ENCODE measurements at regions not wholly inside any gene's neighbourhood (a gene's known extent, or its start where the extent isn't known, plus 50 kb on each side); places are given as distances from the start of the nearest gene placed in this dataset.
"Not testable (repeated sequence)": the region's sequence is repeated elsewhere in the genome, so short reads cannot be mapped to it uniquely, and the experiment has no call there.

- TF ChIP-seq, protein P1, sequence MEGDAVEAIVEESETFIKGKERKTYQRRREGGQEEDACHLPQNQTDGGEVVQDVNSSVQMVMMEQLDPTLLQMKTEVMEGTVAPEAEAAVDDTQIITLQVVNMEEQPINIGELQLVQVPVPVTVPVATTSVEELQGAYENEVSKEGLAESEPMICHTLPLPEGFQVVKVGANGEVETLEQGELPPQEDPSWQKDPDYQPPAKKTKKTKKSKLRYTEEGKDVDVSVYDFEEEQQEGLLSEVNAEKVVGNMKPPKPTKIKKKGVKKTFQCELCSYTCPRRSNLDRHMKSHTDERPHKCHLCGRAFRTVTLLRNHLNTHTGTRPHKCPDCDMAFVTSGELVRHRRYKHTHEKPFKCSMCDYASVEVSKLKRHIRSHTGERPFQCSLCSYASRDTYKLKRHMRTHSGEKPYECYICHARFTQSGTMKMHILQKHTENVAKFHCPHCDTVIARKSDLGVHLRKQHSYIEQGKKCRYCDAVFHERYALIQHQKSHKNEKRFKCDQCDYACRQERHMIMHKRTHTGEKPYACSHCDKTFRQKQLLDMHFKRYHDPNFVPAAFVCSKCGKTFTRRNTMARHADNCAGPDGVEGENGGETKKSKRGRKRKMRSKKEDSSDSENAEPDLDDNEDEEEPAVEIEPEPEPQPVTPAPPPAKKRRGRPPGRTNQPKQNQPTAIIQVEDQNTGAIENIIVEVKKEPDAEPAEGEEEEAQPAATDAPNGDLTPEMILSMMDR (IDR thresholded peaks at IDR 0.05; ENCODE audit: low read depth, low read length): peak; percentile 34
- H3K9me3 ChIP-seq (ENCODE audit: insufficient read depth, low read length); H3K36me3 ChIP-seq (replicated peaks; ENCODE audit: low read depth, low read length); H4K20me1 ChIP-seq (ENCODE audit: insufficient read depth, low read length); H2AFZ ChIP-seq (ENCODE audit: low read depth, low read length); H3K27me3 ChIP-seq (ENCODE audit: low read depth, low read length); H3K4me2 ChIP-seq (ENCODE audit: low read length); H3K4me3 ChIP-seq (ENCODE audit: low read length); H3K4me1 ChIP-seq (ENCODE audit: low read length); H3K79me2 ChIP-seq (ENCODE audit: low read length); H3K9ac ChIP-seq (ENCODE audit: low read length); H3K27ac ChIP-seq (ENCODE audit: low read length): not testable (repeated sequence)
Observed at GRCh38 chr11:49702121-49702520, 250.1 kb upstream of the OR4C13 start.

GRCh38 chr11:49750447-49750846 lies 201.7 kb upstream of the OR4C13 start:
- not testable (repeated sequence) for H3K9me3 ChIP-seq (ENCODE audit: insufficient read depth, low read length); H3K9ac ChIP-seq (ENCODE audit: low read length); H3K4me3 ChIP-seq (ENCODE audit: low read length); H3K4me2 ChIP-seq (ENCODE audit: low read length); H3K79me2 ChIP-seq (ENCODE audit: low read length); H3K27me3 ChIP-seq (ENCODE audit: low read depth, low read length); H3K27ac ChIP-seq (ENCODE audit: low read length); H3K36me3 ChIP-seq (replicated peaks; ENCODE audit: low read depth, low read length); H4K20me1 ChIP-seq (ENCODE audit: insufficient read depth, low read length); H2AFZ ChIP-seq (ENCODE audit: low read depth, low read length)
- H3K4me1 ChIP-seq (ENCODE audit: low read length): peaks cover 11% of the 10 kb centered on the region

GRCh38 chr11:49750960-49751359 lies 201.2 kb upstream of the OR4C13 start:
- not testable (repeated sequence) for H3K27me3 ChIP-seq (ENCODE audit: low read depth, low read length); H3K79me2 ChIP-seq (ENCODE audit: low read length); H4K20me1 ChIP-seq (ENCODE audit: insufficient read depth, low read length); H3K4me3 ChIP-seq (ENCODE audit: low read length); H2AFZ ChIP-seq (ENCODE audit: low read depth, low read length); H3K9me3 ChIP-seq (ENCODE audit: insufficient read depth, low read length); H3K27ac ChIP-seq (ENCODE audit: low read length); H3K36me3 ChIP-seq (replicated peaks; ENCODE audit: low read depth, low read length); H3K4me2 ChIP-seq (ENCODE audit: low read length); H3K9ac ChIP-seq (ENCODE audit: low read length)
- peaks cover 11% of the 10 kb centered on the region for H3K4me1 ChIP-seq (ENCODE audit: low read length)

- not testable (repeated sequence) for H2AFZ ChIP-seq (ENCODE audit: low read depth, low read length); H3K9me3 ChIP-seq (ENCODE audit: insufficient read depth, low read length); H3K27me3 ChIP-seq (ENCODE audit: low read depth, low read length); H3K27ac ChIP-seq (ENCODE audit: low read length); H3K4me2 ChIP-seq (ENCODE audit: low read length); H3K79me2 ChIP-seq (ENCODE audit: low read length); H3K4me3 ChIP-seq (ENCODE audit: low read length); H3K36me3 ChIP-seq (replicated peaks; ENCODE audit: low read depth, low read length); H4K20me1 ChIP-seq (ENCODE audit: insufficient read depth, low read length); H3K4me1 ChIP-seq (ENCODE audit: low read length); H3K9ac ChIP-seq (ENCODE audit: low read length)
Observed at GRCh38 chr11:49780791-49781190, 171.4 kb upstream of the OR4C13 start.

GRCh38 chr11:49782000-49782399 lies 170.2 kb upstream of the OR4C13 start:
- not testable (repeated sequence) for H4K20me1 ChIP-seq (ENCODE audit: insufficient read depth, low read length); H3K4me1 ChIP-seq (ENCODE audit: low read length); H3K27me3 ChIP-seq (ENCODE audit: low read depth, low read length); H3K36me3 ChIP-seq (replicated peaks; ENCODE audit: low read depth, low read length); H2AFZ ChIP-seq (ENCODE audit: low read depth, low read length); H3K79me2 ChIP-seq (ENCODE audit: low read length); H3K4me2 ChIP-seq (ENCODE audit: low read length); H3K27ac ChIP-seq (ENCODE audit: low read length); H3K9ac ChIP-seq (ENCODE audit: low read length); H3K9me3 ChIP-seq (ENCODE audit: insufficient read depth, low read length); H3K4me3 ChIP-seq (ENCODE audit: low read length)

- not testable (repeated sequence) for H3K36me3 ChIP-seq (replicated peaks; ENCODE audit: low read depth, low read length)
Observed at GRCh38 chr11:49783841-49784240, 168.3 kb upstream of the OR4C13 start.

GRCh38 chr11:49789787-49790186 lies 162.4 kb upstream of the OR4C13 start:
- H3K9ac ChIP-seq (ENCODE audit: low read length): not testable (repeated sequence)

More at GRCh38 chr11:49783841-49784240, 168.3 kb upstream of the OR4C13 start:
- not testable (repeated sequence) for H3K9ac ChIP-seq (ENCODE audit: low read length); H3K27ac ChIP-seq (ENCODE audit: low read length); H3K4me3 ChIP-seq (ENCODE audit: low read length); H3K27me3 ChIP-seq (ENCODE audit: low read depth, low read length); H3K4me2 ChIP-seq (ENCODE audit: low read length); H2AFZ ChIP-seq (ENCODE audit: low read depth, low read length); H4K20me1 ChIP-seq (ENCODE audit: insufficient read depth, low read length); H3K4me1 ChIP-seq (ENCODE audit: low read length); H3K9me3 ChIP-seq (ENCODE audit: insufficient read depth, low read length); H3K79me2 ChIP-seq (ENCODE audit: low read length)

DNA sequence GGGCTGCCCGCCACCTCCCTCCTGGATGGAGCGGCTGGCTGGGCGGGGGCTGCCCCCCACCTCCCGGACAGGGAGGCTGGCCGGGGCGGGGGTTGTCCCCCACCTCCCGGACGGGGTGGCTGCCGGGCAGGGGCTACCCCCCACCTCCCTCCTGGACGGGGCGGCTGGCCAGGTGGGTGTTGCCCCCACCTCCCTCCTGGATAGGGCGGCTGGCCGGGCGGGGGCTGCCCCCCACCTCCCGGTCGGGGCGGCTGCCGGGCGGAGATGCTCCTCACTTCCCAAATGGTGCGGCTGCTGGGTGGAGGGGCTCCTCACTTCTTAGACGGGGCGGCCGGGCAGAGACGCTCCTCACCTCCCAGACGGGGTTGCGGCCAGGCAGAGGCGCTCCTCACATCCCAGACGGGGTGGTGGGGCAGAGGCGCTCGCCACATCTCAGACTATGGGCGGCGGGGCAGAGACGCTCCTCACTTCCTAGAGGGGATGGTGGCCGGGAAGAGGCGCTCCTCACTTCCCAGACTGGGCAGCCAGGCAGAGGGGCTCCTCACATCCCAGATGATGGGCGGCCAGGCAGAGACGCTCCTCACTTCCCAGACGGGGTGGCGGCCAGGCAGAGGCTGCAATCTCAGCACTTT lies 153.9 kb upstream of the OR4C13 start:
- not testable (repeated sequence) for H3K36me3 ChIP-seq (replicated peaks; ENCODE audit: low read depth, low read length); H3K9me3 ChIP-seq (ENCODE audit: insufficient read depth, low read length); H3K27me3 ChIP-seq (ENCODE audit: low read depth, low read length); H3K4me3 ChIP-seq (ENCODE audit: low read length); H3K9ac ChIP-seq (ENCODE audit: low read length); H3K4me1 ChIP-seq (ENCODE audit: low read length); H3K79me2 ChIP-seq (ENCODE audit: low read length); H4K20me1 ChIP-seq (ENCODE audit: insufficient read depth, low read length); H3K27ac ChIP-seq (ENCODE audit: low read length); H3K4me2 ChIP-seq (ENCODE audit: low read length); H2AFZ ChIP-seq (ENCODE audit: low read depth, low read length)

More at GRCh38 chr11:49789787-49790186, 162.4 kb upstream of the OR4C13 start:
- H3K9me3 ChIP-seq (ENCODE audit: insufficient read depth, low read length); H3K4me3 ChIP-seq (ENCODE audit: low read length); H2AFZ ChIP-seq (ENCODE audit: low read depth, low read length); H3K27me3 ChIP-seq (ENCODE audit: low read depth, low read length); H3K4me2 ChIP-seq (ENCODE audit: low read length); H4K20me1 ChIP-seq (ENCODE audit: insufficient read depth, low read length); H3K27ac ChIP-seq (ENCODE audit: low read length); H3K4me1 ChIP-seq (ENCODE audit: low read length); H3K79me2 ChIP-seq (ENCODE audit: low read length); H3K36me3 ChIP-seq (replicated peaks; ENCODE audit: low read depth, low read length): not testable (repeated sequence)

- not testable (repeated sequence) for H3K4me3 ChIP-seq (ENCODE audit: low read length); H3K36me3 ChIP-seq (replicated peaks; ENCODE audit: low read depth, low read length); H3K9ac ChIP-seq (ENCODE audit: low read length); H3K79me2 ChIP-seq (ENCODE audit: low read length); H3K4me2 ChIP-seq (ENCODE audit: low read length); H3K27me3 ChIP-seq (ENCODE audit: low read depth, low read length); H4K20me1 ChIP-seq (ENCODE audit: insufficient read depth, low read length); H3K27ac ChIP-seq (ENCODE audit: low read length); H2AFZ ChIP-seq (ENCODE audit: low read depth, low read length); H3K4me1 ChIP-seq (ENCODE audit: low read length); H3K9me3 ChIP-seq (ENCODE audit: insufficient read depth, low read length)
Observed at GRCh38 chr11:49817705-49818430, 134.3 kb upstream of the OR4C13 start.

Data from OCI-LY3 (cell line).